ENCODE measurements at regions not wholly inside any gene's neighbourhood (a gene's known extent, or its start where the extent isn't known, plus 50 kb on each side); places are given as distances from the start of the nearest gene placed in this dataset.

DNA sequence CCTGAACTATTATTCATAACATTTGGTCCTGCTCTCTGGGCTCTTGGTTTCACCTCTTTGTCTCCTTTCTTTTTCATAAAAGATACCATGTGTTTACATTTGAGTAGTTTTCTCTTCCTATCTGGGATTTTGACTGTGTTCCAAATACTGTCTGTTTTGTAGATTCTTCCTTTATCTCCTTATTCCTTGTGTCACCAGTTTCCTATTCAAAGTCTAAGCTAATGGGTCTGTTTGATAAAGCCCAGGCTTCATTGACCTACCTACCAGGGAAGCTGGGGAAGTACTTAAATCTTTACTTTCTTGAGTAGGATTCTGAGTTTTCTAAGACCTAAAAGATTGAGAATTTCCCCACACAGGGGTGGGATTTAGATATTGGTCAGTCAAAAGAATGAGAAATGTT lies 409.5 kb downstream of the RAPGEF2 start:
- TF ChIP-seq POLR2A (IDR thresholded peaks at IDR 0.05) (no peak), CTCF (IDR thresholded peaks at IDR 0.05) (no peak), POLR2AphosphoS5 (IDR thresholded peaks at IDR 0.05) (no peak), EP300 (IDR thresholded peaks at IDR 0.05) (no peak)

Measured in gastroesophageal sphincter (tissue), 3 donors.